Activated naive CD4-positive, alpha-beta T cell treated with anti-CD3 and anti-CD28 coated beads for 36 hours (primary cell): ENCODE measurements at regions not wholly inside any gene's neighbourhood (a gene's known extent, or its start where the extent isn't known, plus 50 kb on each side); places are given as distances from the start of the nearest gene placed in this dataset.
"Not testable (repeated sequence)": the region's sequence is repeated elsewhere in the genome, so short reads cannot be mapped to it uniquely, and the experiment has no call there.

Experiments used
- CTCF ChIA-PET: fragments of 350-600 bp; sonication (Branson Sonifier 250); formaldehyde crosslinking; loops from one replicate; lab custom pipeline; 2021; ENCODE audit warnings: antibody characterized with exemption; lab: Charles Lee
- DNase-seq: peaks from one replicate; pipeline ENCODE4 v3.0.0-alpha.2; 2020
- H3K27ac Mint-ChIP-seq: one replicate; pipeline ENCODE4 v1.8.0; 2021; ENCODE audit warnings: mild to moderate bottlenecking, mixed read lengths
- H3K27me3 Mint-ChIP-seq: one replicate; pipeline ENCODE4 v1.8.0; 2021; ENCODE audit warnings: low read depth, mixed read lengths
- H3K36me3 Mint-ChIP-seq: one replicate; pipeline ENCODE4 v1.8.0; 2021; ENCODE audit warnings: low read depth, mixed read lengths
- H3K4me1 Mint-ChIP-seq: one replicate; pipeline ENCODE4 v1.8.0; 2021; ENCODE audit warnings: low read depth, mixed read lengths
- H3K4me3 Mint-ChIP-seq: one replicate; pipeline ENCODE4 v1.8.0; 2021; ENCODE audit warnings: mild to moderate bottlenecking, moderate library complexity, mixed read lengths
- H3K9me3 Mint-ChIP-seq: one replicate; pipeline ENCODE4 v1.8.0; 2021; ENCODE audit warnings: mixed read lengths
- intact Hi-C: fragments of 100-400 bp; cut with micrococcal nuclease; formaldehyde crosslinking; loops from one replicate; pipeline ENCODE4 v1.15.1; 2023

- H3K4me3 Mint-ChIP-seq = no peak overlapping the region
- no peaks in the 10 kb centered on the region for H3K4me1 Mint-ChIP-seq
- no peaks in the 10 kb centered on the region for H3K9me3 Mint-ChIP-seq
- intact Hi-C loops = no loop called here
- no peak overlapping the region for H3K27ac Mint-ChIP-seq
- H3K36me3 Mint-ChIP-seq = no peaks in the 10 kb centered on the region
- CTCF ChIA-PET = no interaction called here
- no peaks in the 10 kb centered on the region for H3K27me3 Mint-ChIP-seq
- DNase-seq = no peak
Observed at GRCh38 chr11:91495837-91496236, 728.8 kb upstream of the FAT3 start.

- intact Hi-C loops = no loop called here
- no peaks in the 10 kb centered on the region for H3K36me3 Mint-ChIP-seq
- no peak overlapping the region for H3K27ac Mint-ChIP-seq
- CTCF ChIA-PET = no interaction called here
- no peaks in the 10 kb centered on the region for H3K27me3 Mint-ChIP-seq
- H3K4me3 Mint-ChIP-seq = no peak overlapping the region
- peaks cover 26% of the 10 kb centered on the region for H3K9me3 Mint-ChIP-seq
- DNase-seq = no peak
- no peaks in the 10 kb centered on the region for H3K4me1 Mint-ChIP-seq
Observed at GRCh38 chr11:91489989-91490388, 734.6 kb upstream of the FAT3 start.

GRCh38 chr11:91483956-91484355, 740.7 kb upstream of the FAT3 start:
- CTCF ChIA-PET, intact Hi-C loops, H3K4me3 Mint-ChIP-seq, H3K4me1 Mint-ChIP-seq, H3K27ac Mint-ChIP-seq, H3K27me3 Mint-ChIP-seq, DNase-seq, H3K36me3 Mint-ChIP-seq: not testable (repeated sequence)
- H3K9me3 Mint-ChIP-seq = peaks cover 41% of the 10 kb centered on the region

- CTCF ChIA-PET, H3K27ac Mint-ChIP-seq, H3K27me3 Mint-ChIP-seq, H3K4me1 Mint-ChIP-seq, H3K4me3 Mint-ChIP-seq, H3K36me3 Mint-ChIP-seq, DNase-seq, intact Hi-C loops: not testable (repeated sequence)
- H3K9me3 Mint-ChIP-seq = peaks cover 38% of the 10 kb centered on the region
Observed at GRCh38 chr11:91481875-91482274, 742.7 kb upstream of the FAT3 start.

- CTCF ChIA-PET = no interaction called here
Observed at GRCh38 chr11:91470656-91471055, 754.0 kb upstream of the FAT3 start.

GRCh38 chr11:91459840-91460239, 764.8 kb upstream of the FAT3 start:
- H3K36me3 Mint-ChIP-seq = no peaks in the 10 kb centered on the region
- H3K9me3 Mint-ChIP-seq = peaks cover 8% of the 10 kb centered on the region
- H3K27me3 Mint-ChIP-seq = no peaks in the 10 kb centered on the region
- DNase-seq = no peak
- H3K4me1 Mint-ChIP-seq = no peaks in the 10 kb centered on the region
- intact Hi-C loops = no loop called here
- no peak overlapping the region for H3K27ac Mint-ChIP-seq
- CTCF ChIA-PET = interaction anchor here (0.6 kb wide), 1 partner anchor 866 kb away, joined by 5 read pairs; no protein-coding TSS in a partner anchor
- no peak overlapping the region for H3K4me3 Mint-ChIP-seq

More at GRCh38 chr11:91470656-91471055, 754.0 kb upstream of the FAT3 start:
- Mint-ChIP-seq H3K9me3 (peaks cover 9% of the 10 kb centered on the region), H3K27ac (no peak overlapping the region), H3K27me3 (no peaks in the 10 kb centered on the region), H3K4me3 (no peak overlapping the region), H3K4me1 (no peaks in the 10 kb centered on the region), H3K36me3 (no peaks in the 10 kb centered on the region)
- no peak for DNase-seq
- intact Hi-C loops = no loop called here

GRCh38 chr11:91446267-91446666, 778.4 kb upstream of the FAT3 start:
- no peak for DNase-seq
- Mint-ChIP-seq H3K9me3 (peaks cover 9% of the 10 kb centered on the region), H3K27me3 (no peaks in the 10 kb centered on the region), H3K27ac (no peak overlapping the region), H3K4me3 (no peak overlapping the region), H3K36me3 (no peaks in the 10 kb centered on the region), H3K4me1 (no peaks in the 10 kb centered on the region)
- CTCF ChIA-PET = no interaction called here
- intact Hi-C loops = no loop called here

- no peak overlapping the region for H3K27ac Mint-ChIP-seq
- intact Hi-C loops = no loop called here
- CTCF ChIA-PET = no interaction called here
Observed at GRCh38 chr11:91435694-91436395, 788.8 kb upstream of the FAT3 start.

GRCh38 chr11:91433284-91434010, 791.2 kb upstream of the FAT3 start:
- no peak for DNase-seq
- H3K9me3 Mint-ChIP-seq = peaks cover 6% of the 10 kb centered on the region
- intact Hi-C loops = no loop called here
- H3K4me1 Mint-ChIP-seq = no peaks in the 10 kb centered on the region
- H3K27ac Mint-ChIP-seq = no peak overlapping the region
- CTCF ChIA-PET = no interaction called here
- H3K36me3 Mint-ChIP-seq = no peaks in the 10 kb centered on the region
- no peaks in the 10 kb centered on the region for H3K27me3 Mint-ChIP-seq
- H3K4me3 Mint-ChIP-seq = no peak overlapping the region

More at GRCh38 chr11:91435694-91436395, 788.8 kb upstream of the FAT3 start:
- no peak for DNase-seq
- Mint-ChIP-seq H3K27me3 (no peaks in the 10 kb centered on the region), H3K36me3 (no peaks in the 10 kb centered on the region), H3K4me3 (no peak overlapping the region), H3K4me1 (no peaks in the 10 kb centered on the region), H3K9me3 (peaks cover 12% of the 10 kb centered on the region)

- CTCF ChIA-PET = no interaction called here
Observed at GRCh38 chr11:91421641-91422040, 803.0 kb upstream of the FAT3 start.

GRCh38 chr11:91407842-91408241, 816.8 kb upstream of the FAT3 start:
- peaks cover 2% of the 10 kb centered on the region for H3K9me3 Mint-ChIP-seq
- H3K27me3 Mint-ChIP-seq = no peaks in the 10 kb centered on the region
- H3K27ac Mint-ChIP-seq = no peak overlapping the region
- no peaks in the 10 kb centered on the region for H3K4me1 Mint-ChIP-seq
- H3K4me3 Mint-ChIP-seq = no peak overlapping the region
- CTCF ChIA-PET = no interaction called here
- no peak for DNase-seq
- intact Hi-C loops = no loop called here
- no peaks in the 10 kb centered on the region for H3K36me3 Mint-ChIP-seq

More at GRCh38 chr11:91421641-91422040, 803.0 kb upstream of the FAT3 start:
- no peak overlapping the region for H3K27ac Mint-ChIP-seq
- no peak overlapping the region for H3K4me3 Mint-ChIP-seq
- intact Hi-C loops = no loop called here
- H3K36me3 Mint-ChIP-seq = no peaks in the 10 kb centered on the region
- no peaks in the 10 kb centered on the region for H3K27me3 Mint-ChIP-seq
- no peaks in the 10 kb centered on the region for H3K4me1 Mint-ChIP-seq
- peaks cover 9% of the 10 kb centered on the region for H3K9me3 Mint-ChIP-seq
- DNase-seq = no peak

- Mint-ChIP-seq H3K36me3 (no peaks in the 10 kb centered on the region), H3K4me3 (no peak overlapping the region), H3K4me1 (no peaks in the 10 kb centered on the region), H3K9me3 (peaks cover 2% of the 10 kb centered on the region), H3K27me3 (no peaks in the 10 kb centered on the region), H3K27ac (no peak overlapping the region)
- CTCF ChIA-PET = no interaction called here
- intact Hi-C loops = no loop called here
- DNase-seq = no peak
Observed at GRCh38 chr11:91406009-91406408, 818.6 kb upstream of the FAT3 start.

GRCh38 chr11:91404344-91404743, 820.3 kb upstream of the FAT3 start:
- Mint-ChIP-seq H3K36me3 (no peaks in the 10 kb centered on the region), H3K9me3 (peaks cover 5% of the 10 kb centered on the region), H3K4me3 (no peak overlapping the region), H3K4me1 (no peaks in the 10 kb centered on the region), H3K27me3 (no peaks in the 10 kb centered on the region), H3K27ac (no peak overlapping the region)
- CTCF ChIA-PET = no interaction called here
- no peak for DNase-seq
- intact Hi-C loops = no loop called here
